Astrocyte (in vitro differentiated cells and primary cell): ENCODE measurements at regions not wholly inside any gene's neighbourhood (a gene's known extent, or its start where the extent isn't known, plus 50 kb on each side); places are given as distances from the start of the nearest gene placed in this dataset.

Source experiments
- DNase-seq: peaks from one replicate; pipeline ENCODE4 v3.0.0-alpha.2; 2010; ENCODE audit warnings: low read depth
- FAIRE-seq: peaks from 2 replicates; lab custom pipeline; 2011; peaks lifted over from hg19 to GRCh38; lab: Jason Lieb, UNC
- H2AFZ ChIP-seq: 2 replicates; pipeline ENCODE4 v1.6.0; 2012; ENCODE audit warnings: low read depth, low read length, inconsistent platforms
- H3K27ac ChIP-seq: 2 replicates; pipeline ENCODE4 v1.5.1; 2011; ENCODE audit warnings: low read depth, low read length, inconsistent platforms
- H3K27me3 ChIP-seq: 2 replicates; pipeline ENCODE4 v1.6.0; 2011; ENCODE audit warnings: low read length, inconsistent platforms; ENCODE audit not compliant: insufficient read depth
- H3K36me3 ChIP-seq: 2 replicates; pipeline ENCODE4 v1.5.1; 2011; ENCODE audit warnings: low read length, inconsistent platforms; ENCODE audit not compliant: insufficient read depth
- H3K4me1 ChIP-seq: 2 replicates; pipeline ENCODE4 v1.5.1; 2011; ENCODE audit warnings: low read length, inconsistent platforms; ENCODE audit not compliant: insufficient read depth
- H3K4me2 ChIP-seq: 2 replicates; pipeline ENCODE4 v1.6.0; 2012; ENCODE audit warnings: low read length, inconsistent platforms
- H3K4me3 ChIP-seq: 2 replicates; pipeline ENCODE4 v1.5.1; 2011; ENCODE audit warnings: low read depth, mild to moderate bottlenecking, low read length, inconsistent platforms; ENCODE audit not compliant: insufficient read depth
- H3K79me2 ChIP-seq: 2 replicates; pipeline ENCODE4 v1.6.0; 2012; ENCODE audit warnings: mild to moderate bottlenecking, low read length, inconsistent platforms; ENCODE audit not compliant: insufficient read depth
- H3K9ac ChIP-seq: 2 replicates; pipeline ENCODE4 v1.6.0; 2012; ENCODE audit warnings: mild to moderate bottlenecking, low read length, inconsistent platforms
- H3K9me3 ChIP-seq: 2 replicates; pipeline ENCODE4 v1.5.1; 2012; ENCODE audit warnings: low read depth, mild to moderate bottlenecking, low read length, inconsistent platforms; ENCODE audit not compliant: insufficient read depth
- H4K20me1 ChIP-seq: 2 replicates; pipeline ENCODE4 v1.6.0; 2012; ENCODE audit warnings: low read length, inconsistent platforms; ENCODE audit not compliant: insufficient read depth
- H3K27ac Mint-ChIP-seq: one replicate; pipeline ENCODE4 v1.8.0; 2021; ENCODE audit warnings: mild to moderate bottlenecking, mixed read lengths; ENCODE audit not compliant: unreplicated experiment
- H3K27me3 Mint-ChIP-seq: one replicate; pipeline ENCODE4 v1.8.0; 2021; ENCODE audit warnings: low read depth, mixed read lengths; ENCODE audit not compliant: unreplicated experiment
- H3K36me3 Mint-ChIP-seq: one replicate; pipeline ENCODE4 v1.8.0; 2021; ENCODE audit warnings: low read depth, mixed read lengths; ENCODE audit not compliant: unreplicated experiment
- H3K4me1 Mint-ChIP-seq: one replicate; pipeline ENCODE4 v1.8.0; 2021; ENCODE audit warnings: low read depth, mixed read lengths; ENCODE audit not compliant: unreplicated experiment
- H3K4me3 Mint-ChIP-seq: one replicate; pipeline ENCODE4 v1.8.0; 2021; ENCODE audit warnings: mild to moderate bottlenecking, moderate library complexity, mixed read lengths; ENCODE audit not compliant: unreplicated experiment
- H3K9me3 Mint-ChIP-seq: one replicate; pipeline ENCODE4 v1.8.0; 2021; ENCODE audit warnings: mild to moderate bottlenecking, mixed read lengths; ENCODE audit not compliant: unreplicated experiment
- EZH2 ChIP-seq: IDR thresholded peaks from 2 replicates; pipeline ENCODE4 v1.6.1; 2012; ENCODE audit warnings: mild to moderate bottlenecking, low read length, inconsistent platforms; ENCODE audit not compliant: insufficient read depth
- TF ChIP-seq, protein P1 (sequence below): IDR thresholded peaks from 2 replicates; pipeline ENCODE4 v1.5.1; 2011; ENCODE audit warnings: low read depth, mild to moderate bottlenecking, inconsistent platforms, low read length, moderate library complexity; ENCODE audit not compliant: insufficient read depth

DNA sequence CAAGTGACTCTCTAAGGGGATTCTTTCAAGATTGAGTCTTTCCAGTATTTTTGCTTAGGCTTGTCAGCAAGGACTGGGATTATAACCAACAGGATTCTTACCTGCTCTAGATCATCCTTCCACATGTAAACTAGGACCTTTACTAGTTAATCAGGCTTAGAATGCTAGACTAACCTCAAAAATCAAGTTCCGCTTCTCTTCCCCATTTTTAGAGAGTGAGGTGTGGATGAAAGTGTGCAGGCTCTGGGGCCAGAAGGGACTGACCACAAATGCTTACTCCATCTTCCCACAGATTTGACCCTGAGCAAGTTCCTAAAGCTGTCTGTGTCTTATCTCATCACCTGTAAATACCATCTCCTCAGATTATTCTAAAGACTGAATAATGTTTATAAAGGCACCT lies 89.5 kb upstream of the IL12A start:
- Mint-ChIP-seq H3K27me3 (no peaks in the 10 kb centered on the region), H3K36me3 (peaks cover 27% of the 10 kb centered on the region), H3K27ac (peak overlapping the region; percentile 50), H3K4me3 (no peak overlapping the region), H3K4me1 (peaks cover 36% of the 10 kb centered on the region), H3K9me3 (no peaks in the 10 kb centered on the region)
- peak; percentile 46 for DNase-seq
- Histone ChIP-seq H3K79me2 (peaks cover 3% of the 10 kb centered on the region), H2AFZ (no peak overlapping the region), H4K20me1 (no peaks in the 10 kb centered on the region), H3K27ac (no peak overlapping the region), H3K4me1 (peaks cover 17% of the 10 kb centered on the region), H3K9ac (no peak overlapping the region), H3K4me3 (no peak overlapping the region), H3K27me3 (no peaks in the 10 kb centered on the region), H3K9me3 (no peaks in the 10 kb centered on the region), H3K36me3 (peaks cover 14% of the 10 kb centered on the region), H3K4me2 (no peak overlapping the region)
- TF ChIP-seq EZH2 = no peak
- TF ChIP-seq, protein P1, sequence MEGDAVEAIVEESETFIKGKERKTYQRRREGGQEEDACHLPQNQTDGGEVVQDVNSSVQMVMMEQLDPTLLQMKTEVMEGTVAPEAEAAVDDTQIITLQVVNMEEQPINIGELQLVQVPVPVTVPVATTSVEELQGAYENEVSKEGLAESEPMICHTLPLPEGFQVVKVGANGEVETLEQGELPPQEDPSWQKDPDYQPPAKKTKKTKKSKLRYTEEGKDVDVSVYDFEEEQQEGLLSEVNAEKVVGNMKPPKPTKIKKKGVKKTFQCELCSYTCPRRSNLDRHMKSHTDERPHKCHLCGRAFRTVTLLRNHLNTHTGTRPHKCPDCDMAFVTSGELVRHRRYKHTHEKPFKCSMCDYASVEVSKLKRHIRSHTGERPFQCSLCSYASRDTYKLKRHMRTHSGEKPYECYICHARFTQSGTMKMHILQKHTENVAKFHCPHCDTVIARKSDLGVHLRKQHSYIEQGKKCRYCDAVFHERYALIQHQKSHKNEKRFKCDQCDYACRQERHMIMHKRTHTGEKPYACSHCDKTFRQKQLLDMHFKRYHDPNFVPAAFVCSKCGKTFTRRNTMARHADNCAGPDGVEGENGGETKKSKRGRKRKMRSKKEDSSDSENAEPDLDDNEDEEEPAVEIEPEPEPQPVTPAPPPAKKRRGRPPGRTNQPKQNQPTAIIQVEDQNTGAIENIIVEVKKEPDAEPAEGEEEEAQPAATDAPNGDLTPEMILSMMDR = no peak
- FAIRE-seq = no peak

DNA sequence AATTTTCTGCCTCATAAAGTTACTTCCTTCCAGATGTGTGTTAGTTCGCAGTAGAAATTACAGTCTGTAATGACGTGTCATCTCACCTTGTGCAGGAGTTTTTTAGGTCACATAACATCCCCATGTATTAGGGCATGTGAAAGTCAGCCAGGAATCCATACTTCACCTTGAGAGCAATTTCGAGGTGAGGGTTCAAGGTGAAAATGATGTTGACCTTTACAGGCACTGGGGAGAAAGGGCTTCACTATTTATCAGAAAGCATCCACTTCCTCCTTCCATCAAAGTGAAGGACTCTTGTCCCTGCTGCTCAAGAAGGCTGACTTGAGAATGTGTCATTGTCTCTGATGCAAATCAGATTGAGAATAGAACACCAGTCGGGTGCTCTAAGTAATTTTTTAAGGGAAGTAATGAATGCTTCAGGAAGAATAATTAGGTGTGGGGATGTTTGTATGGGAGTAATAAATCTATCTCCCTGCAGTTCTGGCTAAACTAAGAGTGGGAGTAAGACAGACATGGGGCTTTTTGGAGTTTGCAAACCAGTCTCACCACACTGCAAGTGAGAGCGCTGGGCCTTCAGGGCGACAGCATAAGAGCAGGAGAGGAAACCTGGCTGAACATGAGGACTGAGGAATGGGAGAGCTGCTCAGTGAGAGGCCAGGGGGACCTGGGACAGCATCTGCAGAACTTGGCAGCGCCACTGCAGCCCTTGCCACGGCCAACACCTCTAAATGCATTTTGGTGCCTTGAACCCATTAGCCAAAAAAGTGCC lies 85.9 kb upstream of the IL12A start:
- Histone ChIP-seq H3K79me2 (no peaks in the 10 kb centered on the region), H3K4me2 (no peak overlapping the region), H3K9ac (no peak overlapping the region), H4K20me1 (no peaks in the 10 kb centered on the region), H3K9me3 (no peaks in the 10 kb centered on the region), H3K4me3 (no peak overlapping the region), H3K36me3 (no peaks in the 10 kb centered on the region), H3K27ac (no peak overlapping the region), H2AFZ (no peak overlapping the region), H3K4me1 (peaks cover 11% of the 10 kb centered on the region), H3K27me3 (no peaks in the 10 kb centered on the region)
- Mint-ChIP-seq H3K36me3 (peaks cover 16% of the 10 kb centered on the region), H3K4me1 (peaks cover 27% of the 10 kb centered on the region), H3K27me3 (no peaks in the 10 kb centered on the region), H3K27ac (no peak overlapping the region), H3K9me3 (no peaks in the 10 kb centered on the region), H3K4me3 (no peak overlapping the region)
- FAIRE-seq (no peak), DNase-seq (no peak)
- no peak for TF ChIP-seq EZH2
- TF ChIP-seq, protein P1 = no peak

DNA sequence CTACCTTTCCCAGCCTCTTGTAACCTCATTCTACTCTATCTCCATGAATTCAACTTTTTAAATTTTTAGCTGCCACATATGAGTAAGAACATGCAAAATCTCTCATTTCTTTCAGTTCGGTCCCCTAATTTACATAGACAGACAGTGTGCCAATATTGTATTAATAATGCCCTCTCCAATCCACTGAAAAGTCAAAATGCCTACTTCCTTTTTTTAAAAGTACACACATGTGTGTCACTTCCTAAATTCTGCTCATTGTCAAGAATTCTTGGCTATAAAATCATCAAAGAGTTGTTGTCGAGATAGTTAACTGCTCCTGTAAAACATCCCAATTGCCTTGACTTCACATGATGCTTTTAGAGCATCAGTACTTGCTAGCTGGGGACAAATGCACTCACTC lies 84.2 kb upstream of the IL12A start:
- Histone ChIP-seq H3K36me3 (no peaks in the 10 kb centered on the region), H2AFZ (no peak overlapping the region), H3K4me1 (no peaks in the 10 kb centered on the region), H4K20me1 (no peaks in the 10 kb centered on the region), H3K4me2 (no peak overlapping the region), H3K9ac (no peak overlapping the region), H3K9me3 (no peaks in the 10 kb centered on the region), H3K27ac (no peak overlapping the region), H3K27me3 (no peaks in the 10 kb centered on the region), H3K4me3 (no peak overlapping the region), H3K79me2 (no peaks in the 10 kb centered on the region)
- no peak overlapping the region for H3K27ac Mint-ChIP-seq
- H3K4me1 Mint-ChIP-seq = peaks cover 12% of the 10 kb centered on the region
- no peaks in the 10 kb centered on the region for H3K27me3 Mint-ChIP-seq
- DNase-seq (no peak), FAIRE-seq (no peak)
- H3K4me3 Mint-ChIP-seq = no peak overlapping the region
- peaks cover 12% of the 10 kb centered on the region for H3K36me3 Mint-ChIP-seq
- no peak for TF ChIP-seq EZH2
- TF ChIP-seq, protein P1 = no peak
- no peaks in the 10 kb centered on the region for H3K9me3 Mint-ChIP-seq
